ENCODE measurements at regions not wholly inside any gene's neighbourhood (a gene's known extent, or its start where the extent isn't known, plus 50 kb on each side); places are given as distances from the start of the nearest gene placed in this dataset.

GRCh38 chr18:50456285-50456684, 81.4 kb downstream of the SKA1 start:
- Histone ChIP-seq H3K9me3 (no peaks in the 10 kb centered on the region), H3K4me1 (no peaks in the 10 kb centered on the region), H3K27me3 (peaks cover 0 to 6% (median 0%) of the 10 kb centered on the region in 9 donors), H3K4me3 (no peak overlapping the region), H3K36me3 (no peaks in the 10 kb centered on the region), H3K27ac (no peak overlapping the region)
- 81 to 84% (median 83%) methylated on average over 4 of the region's 4 CpGs for WGBS, 4 donors
- intact Hi-C loops (cut with DNase I): no loop called here
- ATAC-seq: no peak
- no peak for TF ChIP-seq POLR2A (IDR thresholded peaks at IDR 0.05)
- no peak for TF ChIP-seq CTCF (IDR thresholded peaks at IDR 0.05)
- no peak for DNase-seq

- peaks cover 0 to 6% (median 0%) of the 10 kb centered on the region in 9 donors for H3K27me3 ChIP-seq
- no peaks in the 10 kb centered on the region for H3K4me1 ChIP-seq
- no peaks in the 10 kb centered on the region for H3K9me3 ChIP-seq
- TF ChIP-seq POLR2A (IDR thresholded peaks at IDR 0.05) (no peak), CTCF (IDR thresholded peaks at IDR 0.05) (no peak)
- H3K36me3 ChIP-seq: no peaks in the 10 kb centered on the region
- ATAC-seq (no peak), DNase-seq (no peak)
- intact Hi-C loops (cut with DNase I): no loop called here
- WGBS, 4 donors: 71 to 82% (median 79%) methylated on average over 2 of the region's 2 CpGs
- no peak overlapping the region for H3K4me3 ChIP-seq
- no peak overlapping the region for H3K27ac ChIP-seq
These were observed 82.8 kb downstream of the SKA1 start for GRCh38 chr18:50457639-50458038.

GRCh38 chr18:50458366-50458765, 83.5 kb downstream of the SKA1 start:
- Histone ChIP-seq H3K27ac (no peak overlapping the region), H3K27me3 (peaks cover 0 to 6% (median 0%) of the 10 kb centered on the region in 9 donors), H3K9me3 (no peaks in the 10 kb centered on the region), H3K4me1 (no peaks in the 10 kb centered on the region), H3K36me3 (no peaks in the 10 kb centered on the region), H3K4me3 (no peak overlapping the region)
- no peak for ATAC-seq
- WGBS, 4 donors: 74 to 88% (median 81%) methylated on average over 3 of the region's 3 CpGs
- intact Hi-C loops (cut with DNase I): no loop called here
- TF ChIP-seq CTCF (IDR thresholded peaks at IDR 0.05): no peak
- TF ChIP-seq POLR2A (IDR thresholded peaks at IDR 0.05): no peak
- DNase-seq: no peak

- intact Hi-C loops (cut with DNase I): no loop called here
- ATAC-seq (peak in 1 of 4 donors; percentile 36), DNase-seq (no peak)
- no peaks in the 10 kb centered on the region for H3K36me3 ChIP-seq
- H3K9me3 ChIP-seq: no peaks in the 10 kb centered on the region
- no peaks in the 10 kb centered on the region for H3K4me1 ChIP-seq
- H3K27me3 ChIP-seq: peaks cover 0 to 5% (median 0%) of the 10 kb centered on the region in 9 donors
- no peak overlapping the region for H3K27ac ChIP-seq
- 45 to 66% (median 60%) methylated on average over 2 of the region's 2 CpGs for WGBS, 4 donors
- no peak for TF ChIP-seq POLR2A (IDR thresholded peaks at IDR 0.05)
- TF ChIP-seq CTCF (IDR thresholded peaks at IDR 0.05): no peak
- no peak overlapping the region for H3K4me3 ChIP-seq
These were observed 84.0 kb downstream of the SKA1 start for GRCh38 chr18:50458796-50459195.

Measured in heart left ventricle (tissue), 16 donors.